NCI-H69 (cell line): ENCODE measurements at regions not wholly inside any gene's neighbourhood (a gene's known extent, or its start where the extent isn't known, plus 50 kb on each side); places are given as distances from the start of the nearest gene placed in this dataset.
A peak's percentile ranks its signal among the peaks of the same experiment; 100 is the strongest.
"Not testable (repeated sequence)": the region's sequence is repeated elsewhere in the genome, so short reads cannot be mapped to it uniquely, and the experiment has no call there.

Experiments used
- DNase-seq: peaks from one replicate; lab custom pipeline; 2025; lab: John Stamatoyannopoulos, UW

DNA sequence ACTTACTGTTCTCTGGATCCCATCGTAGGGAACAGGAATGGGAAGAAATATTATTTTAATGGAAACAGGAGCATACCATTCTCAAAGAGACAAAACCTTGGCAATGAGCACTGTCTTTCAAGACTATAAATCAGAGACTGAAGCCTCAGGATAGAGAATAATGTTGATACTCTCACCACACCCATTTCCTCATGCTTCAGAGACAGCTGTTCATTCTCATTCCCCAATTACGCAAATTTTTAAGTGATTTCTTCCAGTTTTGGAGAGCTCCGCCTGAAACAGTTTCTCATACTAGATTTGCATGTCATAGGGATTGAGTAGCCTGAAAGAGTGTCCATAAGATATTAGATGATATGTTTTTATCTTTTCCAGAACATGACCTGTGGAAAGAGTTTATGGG lies 290.5 kb upstream of the RASA1 start:
- no peak for DNase-seq

DNA sequence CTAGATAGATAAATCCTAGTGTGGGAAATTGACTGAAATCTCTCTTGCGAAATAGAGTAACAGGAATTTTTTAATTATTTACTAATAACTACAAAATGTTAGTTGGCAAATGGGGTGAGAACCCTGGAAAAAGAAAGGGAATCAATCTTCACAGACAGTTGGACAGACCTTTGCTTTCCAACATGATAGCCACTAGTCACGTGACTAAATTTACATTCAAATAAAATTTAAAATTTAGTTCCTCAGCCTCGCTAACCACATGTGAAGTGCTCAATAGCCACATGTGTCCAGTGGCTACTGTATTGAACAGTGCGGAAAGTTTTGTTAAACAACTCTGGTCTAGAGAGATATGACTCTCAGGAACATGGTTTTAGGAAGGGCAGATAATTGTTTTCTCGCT lies 289.9 kb upstream of the RASA1 start:
- no peak for DNase-seq

DNA sequence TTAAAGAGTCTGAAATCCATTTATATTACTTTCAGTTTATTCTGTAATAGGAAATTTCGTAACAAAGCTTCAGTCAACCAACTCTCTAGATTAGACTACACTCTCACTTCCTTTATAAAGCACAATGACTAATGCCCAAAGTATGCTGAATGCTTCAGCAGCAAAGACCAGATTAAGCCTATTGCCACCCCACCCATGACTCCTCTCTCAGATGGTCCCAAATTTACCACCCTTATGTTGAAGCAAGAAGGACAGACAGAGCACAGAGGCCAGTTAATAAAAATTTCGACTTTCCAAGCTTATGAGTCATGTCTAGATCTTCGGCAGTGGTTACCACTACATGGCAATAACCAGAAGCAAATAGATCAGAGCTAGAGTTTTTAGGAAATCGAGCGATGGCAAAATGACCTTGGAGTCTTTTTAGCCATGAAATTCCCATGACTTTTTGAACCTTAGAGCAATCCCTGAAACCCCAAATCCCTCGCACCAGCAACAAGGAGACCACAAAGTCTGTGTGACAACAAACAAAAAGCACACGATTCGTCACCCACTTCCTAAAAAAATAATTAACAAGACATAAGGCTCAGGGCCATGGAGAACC lies 287.8 kb upstream of the RASA1 start:
- no peak for DNase-seq

DNA sequence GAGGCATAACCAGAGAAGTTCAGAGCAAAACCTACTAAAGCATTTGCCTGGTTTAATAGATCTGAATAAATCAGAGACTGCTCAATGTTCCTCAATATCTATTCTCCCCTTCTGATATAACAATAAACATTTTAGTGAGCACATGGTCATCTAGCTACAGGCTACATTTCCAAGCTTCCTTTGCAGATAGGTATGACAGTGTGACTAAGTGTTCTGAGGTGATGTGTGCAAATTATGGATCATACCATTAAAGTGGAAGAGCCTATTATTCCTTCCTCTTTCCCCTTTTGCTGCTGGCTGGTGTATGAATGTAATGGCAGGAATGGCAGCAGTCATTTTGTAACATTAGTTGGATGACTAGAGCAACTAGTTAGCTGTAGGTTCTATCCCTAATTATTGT lies 285.8 kb upstream of the RASA1 start:
- no peak for DNase-seq

DNA sequence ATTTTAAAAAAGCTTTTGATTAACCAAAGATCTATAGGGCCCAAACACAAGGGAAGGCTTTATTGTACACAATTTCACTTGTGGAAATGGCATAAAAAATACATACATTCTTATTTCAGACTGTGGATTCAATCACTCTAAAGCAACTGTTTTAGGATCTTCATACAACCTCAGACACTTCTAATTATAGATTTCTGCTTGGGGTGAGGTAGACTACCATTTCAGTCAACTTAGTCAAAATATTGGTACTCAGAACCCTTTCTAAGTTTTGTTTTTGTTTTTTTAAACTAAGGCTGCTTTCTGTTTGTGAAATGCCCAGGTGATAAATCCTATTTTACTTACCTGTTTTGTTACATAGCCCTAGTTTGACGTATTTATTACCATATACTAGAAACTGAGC lies 284.5 kb upstream of the RASA1 start:
- no peak for DNase-seq

DNA sequence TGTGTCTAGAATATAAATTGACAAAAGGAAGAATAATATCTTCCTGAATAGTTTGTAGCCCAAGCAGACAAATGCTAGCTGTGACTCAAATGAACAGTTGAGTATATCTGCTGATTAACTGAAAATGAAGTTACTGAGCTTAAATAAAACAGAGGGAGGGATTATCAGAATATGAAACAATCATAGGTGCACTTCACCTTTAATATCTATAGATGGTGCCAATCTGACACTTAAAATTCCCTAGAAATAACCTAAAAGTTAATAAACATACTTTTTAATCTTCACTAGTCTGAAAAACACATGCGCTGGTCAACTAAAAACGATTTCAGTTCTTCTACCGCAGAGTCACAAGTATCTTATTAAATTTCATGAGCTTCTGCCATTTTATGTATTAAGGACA lies 280.8 kb upstream of the RASA1 start:
- no peak for DNase-seq

DNA sequence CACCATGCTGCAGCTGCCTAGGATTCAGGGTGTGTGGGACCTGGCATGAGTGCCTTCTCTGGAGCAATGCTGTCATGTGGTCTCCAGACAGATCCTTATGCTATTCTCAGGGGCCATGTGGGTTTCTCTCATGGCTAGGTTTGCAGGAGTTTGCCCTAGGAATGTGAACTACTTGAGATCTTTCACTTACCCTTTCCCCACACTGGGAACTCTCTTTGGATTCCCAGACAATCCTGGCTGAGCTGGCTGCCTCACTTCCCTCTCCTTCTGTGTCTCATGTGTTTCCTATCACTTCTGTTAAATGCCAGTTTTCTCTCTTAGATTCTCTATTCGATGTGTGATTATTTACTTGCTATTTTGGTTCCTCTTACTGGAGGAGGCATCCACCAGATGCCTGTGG lies 270.2 kb upstream of the RASA1 start:
- no peak for DNase-seq

DNA sequence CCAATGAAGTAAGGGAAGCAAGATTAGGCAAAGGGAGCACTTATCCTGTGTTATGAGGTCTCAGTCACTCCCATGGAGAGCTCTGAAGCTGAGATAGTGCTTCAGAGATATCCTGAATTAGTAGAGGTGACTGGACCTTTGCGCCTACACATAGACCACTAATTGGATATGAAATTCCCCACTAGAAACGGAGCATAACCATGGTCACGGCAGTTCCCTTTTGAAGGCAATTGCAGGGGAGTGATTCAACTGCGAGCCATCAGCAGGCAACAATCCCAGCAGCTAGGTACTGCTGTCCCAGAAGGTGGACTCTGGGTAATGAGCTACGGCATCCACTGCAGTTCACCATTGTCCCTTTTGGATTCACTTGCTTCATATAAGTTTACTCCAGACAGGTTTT lies 267.7 kb upstream of the RASA1 start:
- no peak for DNase-seq

DNA sequence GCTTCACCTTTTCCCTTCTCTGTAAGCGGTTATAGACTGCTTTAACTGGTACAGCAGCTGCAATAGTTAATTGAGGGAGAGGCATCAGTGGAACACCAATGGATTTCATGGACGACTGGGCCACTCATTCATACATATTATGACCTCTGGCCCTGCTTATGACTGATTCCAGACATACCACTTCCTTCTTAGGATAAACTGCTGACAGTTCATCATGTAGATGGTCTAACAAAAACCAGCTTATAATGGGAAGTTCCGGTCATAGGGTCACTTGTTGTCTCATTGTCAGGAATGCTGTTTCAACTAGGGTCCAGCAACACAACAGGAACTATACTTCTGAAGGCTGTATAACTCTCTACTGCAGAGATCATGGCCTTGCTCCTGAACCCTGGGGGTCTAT lies 265.2 kb upstream of the RASA1 start:
- no peak for DNase-seq

DNA sequence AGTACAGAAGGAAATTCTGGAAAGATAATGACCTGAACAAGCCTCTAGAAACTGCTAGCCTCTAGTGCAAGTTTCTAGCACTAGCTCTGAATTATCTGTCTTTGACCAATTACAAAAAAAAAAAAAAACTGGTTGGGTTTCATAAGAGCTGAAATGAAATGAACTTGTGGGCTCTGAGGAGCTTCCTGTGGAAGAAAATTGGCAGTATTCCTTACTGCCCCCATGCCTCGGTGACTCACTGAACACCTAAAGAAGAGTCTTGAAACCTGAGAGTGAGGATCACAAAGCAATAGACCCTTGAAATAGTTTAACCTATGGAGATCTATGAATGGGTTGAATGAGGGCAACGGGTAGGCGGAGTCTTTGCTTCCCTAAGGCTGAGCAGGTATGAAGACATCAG lies 263.6 kb upstream of the RASA1 start:
- DNase-seq = no peak

DNA sequence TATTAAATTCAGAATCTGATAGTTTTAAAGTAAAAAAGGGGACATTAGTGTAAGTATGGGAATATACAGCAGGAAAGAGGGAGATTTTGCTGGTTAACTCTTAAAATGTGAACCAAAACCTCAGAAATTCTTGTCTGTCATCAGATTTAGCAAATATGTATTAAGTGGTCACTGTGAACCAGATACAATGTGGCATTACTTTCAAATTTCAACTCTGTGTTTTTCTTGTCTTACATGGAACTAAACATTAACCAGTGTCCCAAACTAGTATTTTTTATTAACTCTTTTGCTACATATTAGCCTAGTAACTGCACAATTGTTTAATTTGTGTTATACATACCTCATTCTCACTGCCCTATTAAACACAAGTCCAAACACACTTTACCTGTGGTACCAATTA lies 259.9 kb upstream of the RASA1 start:
- DNase-seq = no peak

DNA sequence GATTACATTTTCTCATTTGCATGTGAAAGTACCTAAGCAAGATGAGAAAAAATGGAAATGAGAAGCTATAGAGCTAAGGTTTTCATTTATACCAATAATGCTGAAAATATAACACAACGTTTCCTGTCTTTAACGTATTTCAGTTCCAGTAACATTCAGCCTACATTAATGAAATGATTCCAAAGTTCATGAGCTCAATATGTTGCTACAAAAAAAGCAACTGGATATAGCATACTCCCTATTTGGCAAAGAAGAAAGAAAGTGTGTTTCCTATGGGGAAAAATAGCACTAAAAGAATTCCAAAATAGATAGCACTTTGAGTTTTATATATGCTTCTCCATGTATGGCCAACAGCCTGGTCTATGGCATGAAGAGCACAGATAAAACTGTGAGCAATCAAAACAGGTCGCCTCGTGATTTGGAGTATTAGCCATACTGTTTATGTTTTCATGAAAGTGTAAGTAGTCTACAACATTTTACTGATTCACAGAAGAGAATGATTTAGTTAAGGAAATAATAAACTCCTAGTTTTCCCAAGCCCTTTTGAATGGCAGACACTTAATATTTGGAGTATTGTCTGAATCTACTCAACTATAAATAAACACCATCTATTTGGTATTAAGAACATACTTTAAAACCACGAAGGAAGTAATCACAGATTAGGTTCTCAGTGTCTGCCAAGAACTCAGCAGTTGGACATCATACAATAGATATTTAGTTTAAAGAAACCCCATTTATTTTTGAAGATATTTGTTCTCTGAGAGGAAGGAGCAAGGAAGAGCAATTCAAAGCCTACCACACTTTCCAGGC lies 258.7 kb upstream of the RASA1 start:
- DNase-seq = no peak

DNA sequence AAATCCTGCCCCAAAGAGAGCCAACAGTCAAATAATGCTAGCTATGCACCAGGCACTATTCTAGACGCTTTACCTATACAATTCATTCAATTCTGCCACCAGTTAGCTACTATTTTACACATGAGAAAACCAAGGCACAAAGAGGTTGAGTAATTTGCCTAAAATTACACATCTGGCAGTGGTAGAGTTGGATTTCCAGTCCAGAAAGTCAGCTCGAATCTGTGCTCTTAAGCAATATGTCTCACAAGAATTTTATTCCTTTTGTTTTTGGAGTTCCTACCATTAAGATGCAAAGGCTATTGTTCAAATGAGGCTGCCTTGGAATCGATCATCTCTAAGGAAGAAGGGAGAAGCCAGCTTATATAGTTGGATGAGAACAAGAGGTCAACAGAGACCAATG lies 256.9 kb upstream of the RASA1 start:
- DNase-seq = peak; percentile 30

DNA sequence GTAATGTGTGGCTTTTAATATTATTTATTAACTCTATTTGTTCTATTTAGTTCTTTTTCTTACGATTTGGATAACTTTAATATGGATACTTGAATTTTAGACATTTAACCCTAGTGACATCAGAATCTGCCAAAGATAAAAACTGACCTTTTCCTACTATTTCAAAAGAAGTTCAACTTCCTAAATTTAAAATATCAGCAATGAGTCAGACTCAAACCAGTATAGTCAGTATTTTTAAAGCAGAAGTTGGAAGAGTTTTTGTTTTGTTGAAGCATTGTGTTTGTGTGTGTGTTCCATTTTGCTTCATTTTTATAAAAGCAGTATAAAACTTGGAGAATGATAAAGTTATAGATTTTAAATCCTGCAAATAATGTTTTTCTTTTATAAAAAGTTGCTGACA lies 251.8 kb upstream of the RASA1 start:
- no peak for DNase-seq

DNA sequence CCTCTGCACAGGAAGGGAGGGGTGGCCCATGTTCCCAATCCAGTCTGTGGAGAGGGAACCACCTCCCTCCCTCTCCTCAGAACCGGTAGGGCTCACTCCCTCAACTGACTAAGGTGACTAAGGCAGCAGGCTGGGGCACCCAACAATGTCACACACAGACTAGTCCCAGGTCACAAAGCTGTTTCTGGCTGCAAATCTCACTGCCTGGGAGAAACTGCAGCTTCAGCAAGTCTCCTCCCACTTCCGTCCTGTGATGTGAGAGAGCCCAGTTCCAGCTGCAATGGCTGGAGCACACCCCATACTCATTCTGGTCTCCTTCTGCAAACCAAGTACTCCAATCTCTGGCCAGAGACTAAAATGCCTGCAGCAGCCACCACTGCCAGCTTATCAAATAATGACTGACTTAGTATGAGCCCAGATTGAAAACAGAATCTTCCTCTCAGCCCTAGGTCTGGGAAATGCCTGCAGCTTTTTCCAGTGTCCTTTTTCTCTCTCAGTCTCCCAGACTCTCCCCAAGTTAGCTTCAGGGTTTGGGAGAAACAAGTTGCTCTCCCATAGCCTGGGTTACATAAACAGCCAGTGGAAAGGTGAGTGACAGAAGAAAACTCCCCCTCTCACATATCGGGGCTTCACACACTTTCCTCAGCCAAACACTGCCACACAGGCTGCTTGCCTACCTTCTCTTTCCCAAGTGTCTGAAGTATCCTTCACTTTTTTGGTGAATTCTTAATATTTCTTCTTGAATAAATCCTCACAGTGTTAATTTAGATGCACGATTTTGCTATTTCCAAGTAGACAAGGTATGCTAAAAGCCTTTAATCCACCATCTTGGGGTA lies 247.4 kb upstream of the RASA1 start:
- DNase-seq = peak; percentile 39

DNA sequence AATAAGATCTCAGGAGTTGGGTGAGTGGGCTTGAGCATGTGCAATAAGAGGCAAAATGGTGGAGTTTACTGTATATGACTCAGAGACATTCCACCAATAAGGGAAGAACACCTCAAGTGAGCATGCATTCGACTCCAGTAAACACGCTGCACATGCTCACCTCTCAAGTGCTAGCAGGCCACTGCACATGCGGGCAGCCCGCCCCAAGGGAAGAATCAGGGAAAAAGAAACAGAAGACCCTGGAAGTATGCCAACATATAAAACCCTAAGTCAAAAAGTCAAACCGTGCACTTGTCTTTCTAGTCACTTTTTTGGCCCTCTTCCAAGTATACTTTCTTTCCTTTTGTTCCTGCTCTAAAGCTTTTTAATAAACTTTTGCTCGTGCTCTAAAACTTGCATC lies 245.3 kb upstream of the RASA1 start:
- peak; percentile 24 for DNase-seq

DNA sequence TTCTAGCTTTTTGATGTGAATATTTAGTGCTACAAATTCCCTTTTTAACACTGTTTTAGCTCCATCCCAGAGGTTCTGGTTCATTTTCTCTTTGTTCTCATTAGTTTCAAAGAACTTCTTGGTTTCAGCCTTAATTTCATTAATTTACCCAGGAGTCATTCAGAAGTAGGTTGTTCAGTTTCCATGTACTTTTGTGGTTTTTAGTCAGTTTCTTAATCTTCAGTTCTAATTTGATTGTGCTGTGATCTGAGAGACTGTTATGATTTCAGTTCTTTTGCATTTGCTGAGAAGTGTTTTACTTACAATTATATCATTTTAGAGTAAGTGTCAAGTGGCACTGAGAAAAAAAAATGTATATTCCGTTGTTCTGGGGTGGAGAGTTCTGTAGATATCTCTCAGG lies 240.1 kb upstream of the RASA1 start:
- no peak for DNase-seq

DNA sequence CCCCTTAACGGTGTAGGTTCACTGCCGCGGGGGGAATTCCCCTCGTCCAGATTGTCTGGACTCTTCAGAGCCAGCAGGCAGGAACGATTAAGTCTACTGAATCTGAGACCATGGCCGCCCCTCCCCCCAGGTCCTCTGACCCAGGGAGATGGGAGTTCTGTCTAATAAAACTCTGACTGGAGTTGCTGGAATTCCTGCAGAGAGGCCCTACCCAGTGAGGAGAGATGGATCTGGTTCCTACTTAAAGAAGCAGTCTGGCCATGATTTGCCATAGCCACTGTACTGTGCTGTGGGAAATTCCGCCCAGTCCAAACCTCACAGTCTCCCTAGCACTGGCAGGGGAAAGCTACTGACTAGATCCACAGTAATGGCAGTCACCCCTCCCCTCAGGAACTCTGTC lies 237.7 kb upstream of the RASA1 start:
- no peak for DNase-seq

DNA sequence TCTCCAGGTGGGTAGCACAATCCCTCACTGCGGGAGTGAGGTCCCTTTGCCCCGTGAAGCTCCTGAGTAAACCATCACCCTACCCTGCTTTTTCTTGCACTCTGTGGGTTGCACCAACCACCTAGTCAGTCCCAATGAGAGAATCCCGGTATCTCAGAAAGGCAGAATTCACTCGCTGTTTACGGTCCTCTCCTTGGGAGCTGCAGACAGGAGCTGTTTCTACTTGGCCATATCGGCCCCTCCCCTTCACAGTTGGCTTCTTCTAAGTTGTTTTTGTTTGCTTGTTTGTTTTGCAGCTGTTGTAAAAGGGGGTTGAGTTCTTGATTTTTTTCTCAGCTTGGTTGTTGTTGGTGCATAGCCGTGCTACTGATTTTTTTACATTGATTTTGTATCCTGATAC lies 237.0 kb upstream of the RASA1 start:
- no peak for DNase-seq

DNA sequence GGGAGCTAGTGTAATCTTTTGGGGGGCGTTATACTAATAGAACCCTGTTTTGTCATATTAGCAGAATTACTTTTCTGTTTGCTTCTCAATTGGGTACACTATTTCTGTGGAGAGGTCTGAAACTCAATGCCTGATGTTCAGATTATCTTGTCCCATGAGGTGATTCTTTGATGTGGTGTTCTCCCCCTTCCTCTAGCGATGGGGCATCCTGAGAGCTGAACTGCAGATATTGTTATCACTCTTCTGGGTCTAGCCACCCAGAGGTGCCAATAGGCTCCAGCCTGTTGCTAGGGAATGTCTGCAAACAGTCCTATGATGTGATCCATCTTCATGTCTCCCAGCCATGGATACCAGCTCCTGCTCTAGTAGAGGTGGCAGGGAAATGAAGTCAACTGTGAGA lies 233.1 kb upstream of the RASA1 start:
- no peak for DNase-seq

DNA sequence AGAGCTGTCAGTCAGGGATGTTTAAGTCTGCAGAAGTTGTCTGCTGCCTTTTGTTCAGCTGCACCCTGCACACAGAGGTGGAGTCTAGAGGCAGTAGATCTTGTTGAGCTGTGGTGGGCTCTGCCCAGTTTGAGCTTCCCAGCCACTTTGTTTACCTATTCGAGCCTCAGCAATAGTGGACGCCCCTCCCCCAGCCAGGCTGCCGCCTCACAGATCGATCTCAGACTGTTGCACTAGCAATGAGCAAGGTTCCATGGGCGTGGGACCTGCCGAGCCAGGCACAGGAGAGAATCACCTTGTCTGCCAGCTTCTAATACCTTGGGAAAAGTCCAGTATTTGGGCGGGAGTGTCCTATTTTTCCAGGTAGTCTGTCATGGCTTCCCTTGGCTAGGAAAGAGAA lies 225.1 kb upstream of the RASA1 start:
- no peak for DNase-seq

DNA sequence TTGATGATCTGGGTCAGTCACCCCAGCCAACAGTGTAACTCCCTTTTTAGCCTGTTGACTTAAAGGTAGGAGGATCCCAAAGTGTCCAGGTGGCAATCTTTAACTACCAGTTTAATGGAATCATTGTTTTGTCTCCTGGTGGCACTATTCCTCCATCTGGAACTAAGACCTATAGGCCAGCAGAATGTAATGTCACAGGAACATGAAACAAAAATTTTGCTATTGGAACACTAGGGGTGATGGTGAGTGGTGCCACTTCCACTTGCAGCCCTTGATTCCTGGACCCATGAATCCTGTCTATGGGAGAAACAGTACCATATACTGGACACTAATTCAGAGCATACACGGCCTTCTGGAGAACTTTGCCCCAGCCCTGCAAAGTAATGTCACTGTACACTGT lies 219.5 kb upstream of the RASA1 start:
- DNase-seq = no peak

DNA sequence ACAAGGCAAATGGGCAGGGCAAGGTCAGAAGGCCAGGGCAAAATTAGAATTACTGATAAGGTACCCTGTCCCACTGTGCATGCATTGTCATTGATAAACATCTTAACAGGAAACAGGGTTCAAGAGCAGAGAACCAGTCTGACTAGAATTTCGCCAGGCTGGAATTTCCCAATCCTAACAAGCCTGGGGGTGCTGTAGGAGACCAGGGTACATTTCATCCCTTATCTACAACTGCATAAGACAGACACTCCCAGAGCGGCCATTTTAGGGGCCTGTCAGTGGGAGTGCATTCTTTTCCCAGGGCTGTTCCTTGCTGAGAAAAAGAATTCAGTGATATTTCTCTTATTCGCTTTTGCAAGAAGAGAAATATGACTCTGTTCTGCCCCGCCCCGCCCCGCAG lies 218.7 kb upstream of the RASA1 start:
- not testable (repeated sequence) for DNase-seq
